NCI-H69 (cell line): ENCODE measurements at regions not wholly inside any gene's neighbourhood (a gene's known extent, or its start where the extent isn't known, plus 50 kb on each side); places are given as distances from the start of the nearest gene placed in this dataset.
A peak's percentile ranks its signal among the peaks of the same experiment; 100 is the strongest.

Experiments
- DNase-seq: peaks from one replicate; lab custom pipeline; 2025; lab: John Stamatoyannopoulos, UW

- DNase-seq, result no peak
Observed at GRCh38 chr3:120544361-120544760, 51.8 kb upstream of the NDUFB4 start.

- DNase-seq, result no peak
Observed at GRCh38 chr3:120536642-120537041, 59.5 kb upstream of the NDUFB4 start.

- no peak for DNase-seq
Observed at GRCh38 chr3:120532969-120533368, 63.2 kb upstream of the NDUFB4 start.

GRCh38 chr3:120528163-120528562 is 68.0 kb upstream of the NDUFB4 start:
- no peak for DNase-seq

DNA sequence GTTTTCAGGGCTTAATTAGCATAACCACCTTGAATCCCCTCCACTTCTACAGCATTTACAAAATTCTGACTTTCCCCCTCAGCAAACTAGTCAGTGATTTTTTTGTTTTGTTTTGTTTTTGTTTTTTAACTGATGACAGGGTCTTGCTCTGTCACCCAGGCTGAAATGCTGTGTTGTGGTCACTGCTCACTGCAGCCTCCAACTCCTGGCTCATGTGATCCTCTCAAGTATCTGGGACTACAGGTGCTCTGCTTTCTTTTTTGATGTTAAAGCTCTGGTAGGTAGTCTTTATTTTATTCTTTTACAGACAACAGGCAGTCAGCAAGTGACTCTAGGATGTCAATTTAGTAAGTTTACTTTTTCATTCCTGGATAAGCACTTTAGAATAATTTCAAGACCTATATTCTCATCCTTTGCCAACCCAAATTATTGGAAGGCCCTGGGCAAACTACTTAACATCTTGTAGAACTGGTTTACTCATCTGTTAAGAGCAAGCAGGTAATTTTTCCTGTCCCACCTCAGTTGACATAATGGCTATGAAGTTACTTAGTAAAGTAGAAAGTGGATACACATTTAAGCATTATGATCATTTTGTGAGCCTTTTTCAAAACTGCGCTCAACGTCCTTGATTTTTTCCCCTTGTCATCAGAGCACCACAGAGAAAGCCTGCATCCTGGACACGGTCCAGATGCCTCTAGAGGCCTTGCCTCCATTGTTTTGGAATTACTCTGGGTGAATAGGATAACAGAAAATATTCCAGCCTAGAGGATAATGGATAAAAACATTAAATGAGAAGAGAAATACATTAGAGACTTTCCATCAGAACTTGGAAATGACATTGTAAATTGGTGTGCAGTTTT is 69.9 kb upstream of the NDUFB4 start:
- DNase-seq, result no peak

DNA sequence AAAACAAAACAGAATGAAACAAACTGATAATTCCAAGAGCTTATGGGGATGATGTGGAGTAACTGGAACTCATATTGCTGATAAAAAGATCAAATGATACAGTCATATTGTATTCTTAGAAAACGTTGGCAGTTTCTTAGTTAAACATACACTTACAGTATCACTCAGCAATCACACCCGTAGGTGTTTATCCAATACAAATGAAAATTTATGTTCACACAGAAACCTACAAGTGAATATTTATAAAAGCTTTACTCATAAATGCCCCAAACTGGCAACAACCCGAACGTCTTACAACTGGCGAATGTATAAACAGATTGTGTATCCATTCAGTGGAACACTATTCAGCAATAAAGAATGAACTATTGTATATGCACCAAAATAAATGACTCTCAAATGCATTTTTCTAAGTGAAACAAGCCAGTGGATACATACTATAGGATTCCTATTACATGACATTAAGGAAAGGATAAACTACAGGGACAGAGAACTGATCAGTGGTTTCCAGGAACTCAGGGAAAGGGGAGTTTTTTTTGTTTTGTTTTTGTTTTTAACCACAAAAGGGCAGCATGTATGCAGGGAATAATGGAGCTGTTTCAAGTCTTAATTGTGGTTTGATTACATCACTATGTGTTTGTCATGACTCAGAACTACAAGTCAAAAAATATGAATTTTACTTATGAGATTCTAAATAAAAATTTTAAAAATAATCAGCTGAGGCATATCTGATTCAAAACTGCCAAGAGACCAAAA is 71.8 kb upstream of the NDUFB4 start:
- DNase-seq, result no peak

DNA sequence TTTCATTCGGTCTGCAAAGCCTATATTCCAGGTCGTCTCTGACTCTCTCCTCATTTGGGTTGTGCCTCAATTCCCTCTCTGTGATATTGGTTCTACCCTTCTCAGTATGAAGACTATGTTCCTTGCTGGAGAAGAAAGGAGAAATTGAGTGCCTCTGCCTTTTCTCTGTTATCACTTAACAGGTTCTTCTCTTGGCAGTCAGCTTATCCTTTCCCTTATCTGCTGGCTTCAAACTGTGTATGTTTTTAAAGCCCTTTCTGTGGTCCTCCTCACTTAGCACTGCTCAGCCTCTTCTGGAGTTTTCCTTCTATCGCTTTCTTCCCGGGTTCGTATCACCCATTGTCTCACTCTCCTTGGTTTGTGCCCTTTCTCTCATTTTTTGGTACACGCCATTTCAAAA is 65.3 kb upstream of the FSTL1 start:
- DNase-seq, result no peak

GRCh38 chr3:120512655-120513054 is 61.9 kb upstream of the FSTL1 start:
- no peak for DNase-seq

- peak; percentile 29 for DNase-seq
Observed at GRCh38 chr3:120506828-120507774, 56.3 kb upstream of the FSTL1 start.

DNA sequence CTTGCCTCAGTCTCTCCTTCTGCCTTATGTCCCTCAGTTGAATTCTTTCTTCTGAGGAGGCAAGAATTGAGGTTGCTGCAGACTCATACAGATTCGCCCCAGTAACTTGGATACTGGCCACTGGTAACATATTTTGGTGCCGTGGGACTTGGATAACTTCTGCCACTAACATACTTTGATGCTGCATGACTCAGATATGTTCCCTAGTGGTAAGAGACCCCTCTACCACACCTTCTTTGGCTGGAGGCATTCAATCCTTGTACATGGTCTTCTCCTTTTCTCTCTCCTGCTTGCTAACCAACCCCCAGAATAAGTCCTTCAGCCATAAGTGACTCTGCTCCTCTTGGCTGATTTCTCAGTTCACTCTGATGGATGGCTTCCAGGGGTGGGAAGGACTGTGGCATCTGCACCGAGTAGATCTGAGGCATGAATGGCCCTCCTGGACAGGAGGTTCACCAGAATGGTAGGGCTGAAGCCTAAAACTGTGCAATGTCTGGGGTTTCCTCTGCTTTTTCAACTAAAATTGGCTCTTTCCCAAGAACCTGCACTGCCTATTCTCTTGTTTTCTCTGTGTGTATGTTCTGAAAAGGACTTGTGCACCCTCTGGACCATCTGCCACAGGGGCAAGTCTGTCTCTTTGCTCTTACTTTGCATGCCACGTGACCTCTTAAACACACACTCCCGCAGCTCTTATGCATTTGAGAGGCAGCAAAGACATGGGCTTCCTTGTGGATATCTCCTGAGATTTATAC is 55.5 kb upstream of the FSTL1 start:
- DNase-seq, result peak; percentile 22

DNA sequence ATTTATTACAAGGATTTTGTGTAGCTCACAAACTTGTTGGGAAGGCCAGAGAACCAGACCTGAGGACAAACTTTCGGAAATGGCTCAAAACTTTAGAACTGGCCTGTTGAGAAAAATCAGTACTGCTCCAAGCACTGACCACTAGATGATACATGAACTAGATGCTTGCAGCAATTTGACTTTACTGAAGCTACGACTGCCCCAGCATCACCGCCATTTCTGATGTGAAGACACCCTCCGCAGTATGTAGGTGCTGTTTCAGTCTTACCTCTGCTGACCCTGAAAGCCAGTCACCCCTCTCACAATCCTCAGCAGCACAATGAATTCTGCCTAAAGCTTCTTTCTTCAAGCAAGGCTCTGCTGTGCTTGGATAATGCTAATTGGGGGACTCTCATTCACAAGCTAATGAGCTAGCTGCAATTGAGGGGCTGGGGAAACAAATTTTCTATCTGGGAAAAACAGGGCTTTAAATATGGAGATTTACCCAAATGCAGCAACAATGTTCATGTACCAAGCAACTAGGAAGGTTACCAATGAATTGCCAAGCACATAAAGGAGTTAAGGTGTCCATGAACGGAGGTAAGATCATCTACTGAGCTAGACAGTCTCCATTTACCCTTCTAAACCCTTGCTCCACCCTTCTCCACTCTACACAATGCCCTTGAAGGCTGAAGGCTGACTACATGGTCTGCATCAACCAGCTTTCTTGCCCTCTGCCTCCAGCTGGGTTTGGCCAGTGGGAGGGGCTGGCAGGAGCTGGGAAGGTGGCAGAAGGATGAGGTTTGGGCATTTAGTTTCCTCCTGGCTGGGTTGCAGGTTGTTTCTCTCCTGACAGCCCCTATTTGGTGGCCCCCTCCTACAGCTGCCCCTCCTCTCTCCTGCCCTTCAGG is 53.2 kb upstream of the FSTL1 start:
- DNase-seq, result no peak

DNA sequence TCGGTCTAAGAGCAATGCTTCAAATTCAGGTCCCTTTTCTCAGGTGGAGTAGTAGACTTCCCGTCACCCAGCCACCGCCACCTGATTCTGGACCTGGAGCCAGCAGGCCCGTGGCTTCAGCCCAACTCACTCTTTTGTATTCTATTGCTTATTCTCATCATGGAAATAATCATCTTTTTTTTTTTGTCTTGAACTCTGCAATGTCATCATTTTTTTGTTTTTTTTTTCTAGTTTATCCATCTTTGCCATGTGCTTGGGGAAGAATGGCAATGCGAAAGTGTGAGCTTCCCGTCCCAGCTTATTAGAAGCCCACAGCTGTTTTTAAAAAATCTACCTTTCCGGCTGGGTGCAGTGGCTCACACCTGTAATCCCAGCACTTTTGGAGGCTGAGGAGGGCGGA is 51.3 kb upstream of the FSTL1 start:
- no peak for DNase-seq
